ENCODE measurements at regions not wholly inside any gene's neighbourhood (a gene's known extent, or its start where the extent isn't known, plus 50 kb on each side); places are given as distances from the start of the nearest gene placed in this dataset.
"Not testable (repeated sequence)": the region's sequence is repeated elsewhere in the genome, so short reads cannot be mapped to it uniquely, and the experiment has no call there.

- no peak for DNase-seq
Observed at GRCh38 chr21:16186742-16187141, 457.0 kb downstream of the USP25 start.

DNA sequence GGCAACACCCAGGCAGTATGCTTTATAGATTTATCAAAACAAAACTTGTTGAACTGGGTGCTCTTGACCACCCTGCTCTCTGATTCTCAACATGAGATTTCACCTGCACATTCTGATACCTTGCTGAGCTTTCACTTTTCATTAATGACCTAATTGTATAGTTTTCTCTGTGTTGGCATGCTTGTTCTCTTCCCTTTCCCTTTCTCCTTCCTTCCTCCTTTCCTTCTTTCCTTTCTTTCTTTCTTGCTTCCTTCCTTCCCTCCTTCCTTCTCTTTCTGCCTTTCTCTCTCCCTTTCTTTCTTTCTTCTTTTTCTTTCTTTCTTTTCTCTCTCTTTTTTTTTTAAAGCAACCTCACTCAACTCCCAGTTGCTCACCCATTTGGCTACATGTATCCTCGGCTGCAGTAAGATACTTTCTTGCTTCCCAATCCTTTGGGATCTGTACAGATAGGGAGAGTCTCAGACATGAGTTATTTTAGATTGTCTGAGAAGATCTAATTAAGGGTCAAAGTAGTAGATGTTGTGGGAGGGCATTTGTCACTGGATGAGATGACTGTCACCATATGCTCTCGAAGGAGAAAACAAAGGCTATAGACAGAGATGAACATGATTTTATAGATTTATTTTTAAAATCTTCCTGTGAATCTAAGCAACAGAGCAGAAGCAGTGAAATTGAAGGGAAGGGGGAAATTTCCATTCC is 458.0 kb downstream of the USP25 start:
- DNase-seq, result no peak

- no peak for DNase-seq
Observed at GRCh38 chr21:16192902-16193301, 463.1 kb downstream of the USP25 start.

GRCh38 chr21:16193496-16194094 is 463.8 kb downstream of the USP25 start:
- DNase-seq, result no peak

DNA sequence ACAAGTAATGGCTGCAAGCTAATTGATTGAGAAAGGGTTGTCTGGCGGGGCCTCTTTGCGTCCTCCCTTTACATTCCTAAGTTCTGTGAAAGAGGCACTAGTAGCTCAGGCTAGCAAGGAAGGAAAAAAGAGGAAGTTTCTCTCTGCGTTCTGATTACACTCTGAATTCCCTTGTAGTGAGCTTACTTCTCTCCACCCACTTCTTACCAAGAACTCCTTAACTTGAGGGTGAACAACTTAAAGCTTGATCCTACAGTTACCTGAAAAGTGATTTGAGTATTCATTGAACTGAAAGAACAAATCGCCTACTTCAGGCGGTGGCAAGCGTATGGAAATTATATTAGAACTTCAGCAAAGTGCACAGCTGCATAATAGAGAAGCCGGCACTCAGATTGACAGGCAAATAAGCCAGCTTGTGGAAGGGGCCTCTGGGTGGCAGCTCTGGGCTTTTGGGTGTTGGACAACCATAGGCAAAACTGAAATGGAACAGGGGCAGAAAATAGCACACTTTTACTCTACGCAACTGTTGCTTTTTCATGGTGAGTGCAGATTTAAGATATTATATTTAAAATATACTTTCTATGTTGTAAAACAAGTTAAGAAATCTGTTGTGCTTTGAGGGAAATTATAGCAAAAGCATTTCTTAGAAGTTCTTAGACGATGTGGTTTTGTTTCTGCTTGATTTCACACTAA is 464.5 kb downstream of the USP25 start:
- no peak for DNase-seq

DNA sequence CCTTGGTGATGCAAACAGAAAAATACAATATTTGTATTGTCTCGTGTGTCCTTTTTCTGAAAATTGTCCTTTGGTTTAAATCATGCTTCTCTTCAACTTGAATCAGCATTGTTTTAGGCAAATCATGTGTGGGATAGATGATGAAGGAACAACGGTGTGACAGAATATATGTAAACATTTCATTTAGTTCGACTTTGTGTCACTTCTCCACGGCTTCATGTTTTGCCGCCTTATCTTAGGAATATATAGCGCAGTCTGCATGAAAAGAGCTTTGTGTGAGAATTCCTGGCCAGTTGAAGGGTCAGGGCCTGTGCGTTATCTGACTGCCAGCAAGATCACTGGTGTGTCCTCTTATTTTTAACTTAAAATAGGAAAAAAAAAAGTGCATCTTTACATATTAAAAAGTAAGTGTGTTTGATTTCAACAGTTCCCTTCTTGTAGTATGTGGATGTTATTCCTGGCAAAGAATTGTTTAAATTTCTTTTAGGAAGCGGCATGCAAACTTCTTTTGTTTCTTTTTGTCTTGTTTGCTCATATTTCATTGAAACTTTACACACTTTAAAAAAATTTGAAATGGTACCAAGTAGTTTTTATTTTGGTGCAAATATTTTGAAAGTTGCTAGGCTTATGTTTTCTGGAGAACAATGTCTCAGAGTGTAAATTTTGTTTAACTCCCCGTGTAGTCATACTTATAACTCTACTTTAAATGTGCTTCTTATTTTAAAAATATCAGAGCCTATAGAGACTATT is 465.2 kb downstream of the USP25 start:
- DNase-seq, result no peak

GRCh38 chr21:16195538-16195910 is 465.7 kb downstream of the USP25 start:
- no peak for DNase-seq

DNA sequence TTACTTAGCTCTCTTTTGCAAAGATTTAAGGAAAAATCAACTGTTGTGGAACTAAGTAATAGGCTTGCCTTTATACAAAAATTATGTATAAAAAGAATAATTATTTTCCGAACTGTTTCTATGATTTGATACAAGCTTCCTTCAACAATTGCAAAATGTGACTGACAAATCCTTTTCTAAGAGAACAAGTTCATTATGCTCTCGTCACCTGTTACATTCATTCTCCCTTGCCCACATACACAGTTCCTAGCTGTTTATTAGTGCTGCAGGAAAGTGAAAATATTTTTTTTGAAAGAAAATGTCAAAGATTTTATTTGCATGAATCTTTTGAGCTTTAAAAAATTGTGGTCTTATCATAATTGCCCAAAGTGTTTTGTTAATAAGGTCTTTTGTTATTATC is 466.2 kb downstream of the USP25 start:
- DNase-seq, result no peak

GRCh38 chr21:16198546-16198945 is 468.8 kb downstream of the USP25 start:
- no peak for DNase-seq

DNA sequence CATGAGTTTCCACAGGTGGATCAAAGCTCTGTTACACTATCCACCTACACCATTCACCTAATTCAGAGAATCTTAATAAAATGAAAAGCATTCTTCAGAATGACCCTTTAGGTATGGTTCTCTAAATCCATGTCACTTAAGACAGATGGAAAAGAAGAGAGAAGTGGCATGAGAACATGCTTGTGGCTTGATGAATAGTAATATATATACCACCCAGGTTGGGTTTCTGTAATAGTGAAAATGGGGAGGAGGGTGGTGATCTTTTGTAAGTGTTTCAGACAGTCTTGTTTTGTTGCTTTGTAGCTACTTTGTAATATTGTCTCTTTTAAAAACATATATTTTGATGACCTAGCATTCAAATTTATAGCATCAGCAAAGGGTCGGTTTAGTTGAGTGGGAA is 469.8 kb downstream of the USP25 start:
- DNase-seq, result no peak

DNA sequence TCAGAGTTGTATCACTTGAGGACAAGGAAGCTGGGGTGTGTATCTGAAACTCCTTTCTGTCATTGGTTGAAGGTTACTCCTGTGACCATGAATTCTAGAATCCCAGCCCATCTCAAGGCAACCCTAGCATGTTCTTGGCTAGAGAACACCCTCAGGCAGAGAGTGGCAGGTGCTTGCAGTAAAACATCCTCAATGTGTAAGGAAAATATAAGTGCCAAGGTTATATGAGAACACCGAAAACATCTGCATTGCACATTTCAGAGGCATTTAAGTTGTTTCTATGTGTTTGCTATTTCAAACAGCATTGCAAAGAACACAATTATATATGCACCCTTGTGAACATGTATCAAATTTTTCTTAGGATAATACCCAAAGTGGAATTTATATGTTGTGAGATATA is 471.9 kb downstream of the USP25 start:
- DNase-seq, result no peak

DNA sequence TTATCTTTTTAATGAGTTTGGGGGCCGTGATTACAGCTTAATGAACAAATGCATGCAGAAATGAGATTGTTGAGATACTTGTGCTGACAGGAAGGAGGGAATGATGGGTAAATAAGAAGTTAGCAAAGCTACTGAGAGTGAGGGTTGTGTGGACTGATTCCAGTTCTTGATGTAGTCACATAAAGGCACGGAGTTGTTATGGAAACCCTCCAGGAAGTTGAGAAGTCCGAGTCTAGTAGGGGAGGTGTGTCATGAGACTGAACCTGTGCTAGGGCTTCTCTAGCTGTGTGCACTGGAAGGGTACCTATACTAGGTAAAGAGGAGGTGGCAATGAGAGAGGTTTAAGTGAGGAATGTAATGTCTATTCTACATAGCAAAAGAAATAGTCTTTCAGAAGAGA is 475.7 kb downstream of the USP25 start:
- no peak for DNase-seq

GRCh38 chr21:16211339-16212303 is 481.8 kb downstream of the USP25 start:
- DNase-seq, result no peak

GRCh38 chr21:16213518-16213917 is 483.7 kb downstream of the USP25 start:
- no peak for DNase-seq

GRCh38 chr21:16215193-16215592 is 485.4 kb downstream of the USP25 start:
- DNase-seq, result no peak

- no peak for DNase-seq
Observed at GRCh38 chr21:16215663-16216183, 485.9 kb downstream of the USP25 start.

DNA sequence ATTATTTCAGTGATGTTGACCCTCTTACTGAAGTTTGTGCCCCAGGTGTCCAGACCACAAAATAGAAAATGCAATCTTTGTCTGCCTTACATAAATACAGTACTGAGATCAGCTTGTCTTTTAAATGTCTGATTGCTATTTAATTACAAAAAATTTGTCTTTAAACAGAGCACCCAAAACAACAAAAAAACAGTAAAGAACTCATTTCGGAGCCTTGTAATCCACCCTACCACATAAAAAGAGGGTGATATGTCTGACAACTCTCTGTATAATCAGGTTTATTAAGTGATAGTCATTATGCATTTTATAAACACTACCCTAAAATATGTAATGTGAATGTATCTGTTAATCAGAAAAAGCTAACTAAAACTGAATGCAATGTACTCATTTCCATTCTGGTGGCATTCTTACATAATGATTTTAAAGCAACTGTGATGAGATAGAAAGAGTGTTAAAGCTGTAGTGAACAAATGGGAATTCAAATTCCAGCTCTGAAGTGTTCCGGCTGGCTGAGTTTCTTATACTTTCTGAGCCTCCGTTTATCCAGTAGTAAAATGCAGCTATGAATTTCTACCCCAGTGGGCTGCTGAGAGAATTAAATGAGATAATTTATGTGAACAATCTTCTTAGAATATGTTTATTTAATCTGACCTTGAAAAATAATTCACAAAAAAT is 486.6 kb downstream of the USP25 start:
- no peak for DNase-seq

DNA sequence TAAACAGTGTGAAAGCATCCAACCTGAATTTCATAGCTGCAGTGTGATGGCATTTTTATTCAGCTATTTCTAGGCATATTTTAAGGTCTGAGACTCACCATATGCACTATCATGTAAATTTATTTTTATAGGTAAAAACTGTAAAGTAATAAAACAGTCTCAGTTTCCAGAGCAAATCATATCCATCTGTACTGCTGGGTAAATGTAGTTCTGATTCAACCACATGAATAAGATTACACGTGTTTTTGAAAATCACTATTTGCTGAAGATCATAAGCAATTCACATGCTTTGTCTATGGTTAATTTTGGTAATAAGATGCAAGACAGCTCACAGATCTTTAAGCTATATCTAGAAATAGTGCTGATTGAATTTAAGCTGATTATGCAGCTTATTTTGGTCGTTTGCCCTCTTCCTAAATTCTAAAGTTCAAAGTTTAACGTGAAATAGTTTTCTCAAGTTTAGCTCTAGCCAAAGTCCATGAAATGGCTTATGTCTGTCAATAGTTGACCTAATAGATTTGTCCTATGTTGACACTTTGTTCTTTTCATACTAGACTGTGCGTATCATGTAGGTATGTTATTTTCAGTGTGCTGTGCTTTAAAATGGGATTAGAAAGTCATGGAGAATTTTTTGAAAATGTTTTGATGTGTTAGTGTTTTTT is 489.0 kb downstream of the USP25 start:
- DNase-seq, result no peak

DNA sequence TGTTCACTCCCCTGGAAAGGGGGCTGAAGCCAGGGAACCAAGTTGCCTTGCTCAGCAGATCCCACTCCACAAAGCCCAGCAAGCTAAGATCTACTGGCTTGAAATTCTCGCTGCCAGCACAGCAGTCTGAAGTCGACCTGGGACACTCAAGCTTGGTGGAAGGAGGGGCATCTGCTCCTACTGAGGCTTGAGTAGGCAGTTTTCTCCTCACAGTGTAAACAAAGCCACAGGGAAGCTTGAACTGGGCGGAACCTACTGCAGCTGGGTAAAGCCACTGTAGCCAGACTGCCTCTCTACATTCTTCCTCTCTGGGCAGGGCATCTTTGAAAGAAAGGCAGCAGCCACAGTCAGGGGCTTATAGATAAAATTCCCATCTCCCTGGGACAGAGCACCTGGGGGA is 495.0 kb downstream of the USP25 start:
- DNase-seq, result not testable (repeated sequence)

DNA sequence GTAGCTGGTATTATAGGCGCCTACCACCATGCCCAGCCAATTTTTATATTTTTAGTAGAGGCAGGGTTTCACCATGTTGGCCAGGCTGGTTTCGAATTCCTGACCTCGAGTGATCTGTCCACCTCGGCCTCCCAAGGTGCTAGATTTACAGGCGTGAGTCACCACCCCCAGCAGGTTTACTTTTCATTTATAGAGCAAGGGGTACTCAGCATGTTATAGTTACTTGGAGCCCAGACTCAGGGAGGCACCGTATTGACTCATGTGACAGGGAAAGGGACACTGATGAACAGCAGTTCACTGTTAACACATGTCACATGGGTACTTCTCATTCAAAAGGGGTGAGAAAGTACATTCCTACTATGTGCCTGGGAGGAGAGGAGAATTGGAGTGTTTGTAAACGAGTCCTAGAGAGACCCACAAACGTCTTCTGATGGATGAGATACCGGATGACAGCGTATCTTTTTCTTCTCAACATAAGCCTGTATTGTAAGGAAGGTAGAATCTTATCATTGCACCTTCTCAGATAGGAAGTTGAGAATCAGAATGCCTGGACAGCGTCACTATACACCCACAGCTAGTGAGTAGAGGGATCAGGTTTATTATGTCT is 510.0 kb downstream of the USP25 start:
- DNase-seq, result no peak

- DNase-seq, result no peak
Observed at GRCh38 chr21:16241016-16241415, 511.2 kb downstream of the USP25 start.

Data from NCI-H1105 treated with DMSO at 0.1 percent for 48 hours (cell line).